Stimulated activated CD4-positive, alpha-beta T cell treated with anti-CD3 and anti-CD28 coated beads, Interleukin-1b, Interleukin-23, amount 100 ng/mL, for 1 hour (primary cell): ENCODE measurements at regions not wholly inside any gene's neighbourhood (a gene's known extent, or its start where the extent isn't known, plus 50 kb on each side); places are given as distances from the start of the nearest gene placed in this dataset.
"Not testable (repeated sequence)": the region's sequence is repeated elsewhere in the genome, so short reads cannot be mapped to it uniquely, and the experiment has no call there.

ENCODE experiments used
- DNase-seq, 2 donors: peaks; one replicate each; pipeline ENCODE4 v3.0.0-alpha.2; 2020; ENCODE audit warnings: low read depth in 2 of 2

GRCh38 chr12:34223640-34224039, 201.3 kb downstream of the ALG10 start:
- DNase-seq, result no peak

GRCh38 chr12:34226044-34226443, 203.7 kb downstream of the ALG10 start:
- DNase-seq, result not testable (repeated sequence)

- not testable (repeated sequence) for DNase-seq
Observed at GRCh38 chr12:34228046-34228445, 205.8 kb downstream of the ALG10 start.

- not testable (repeated sequence) for DNase-seq
Observed at GRCh38 chr12:34229033-34229432, 206.7 kb downstream of the ALG10 start.

- DNase-seq, result no peak
Observed at GRCh38 chr12:34233618-34234017, 211.3 kb downstream of the ALG10 start.

GRCh38 chr12:34236073-34236472, 213.8 kb downstream of the ALG10 start:
- DNase-seq, result no peak

- DNase-seq, result no peak
Observed at GRCh38 chr12:34244608-34245007, 222.3 kb downstream of the ALG10 start.

GRCh38 chr12:34249271-34249670, 227.0 kb downstream of the ALG10 start:
- DNase-seq, result no peak

GRCh38 chr12:34251879-34252278, 229.6 kb downstream of the ALG10 start:
- not testable (repeated sequence) for DNase-seq

GRCh38 chr12:34253674-34254073, 231.4 kb downstream of the ALG10 start:
- DNase-seq, result no peak

GRCh38 chr12:34257093-34257492, 234.8 kb downstream of the ALG10 start:
- DNase-seq, result no peak

GRCh38 chr12:34262140-34262539, 239.8 kb downstream of the ALG10 start:
- not testable (repeated sequence) for DNase-seq

GRCh38 chr12:34264110-34264509, 241.8 kb downstream of the ALG10 start:
- DNase-seq, result no peak

- not testable (repeated sequence) for DNase-seq
Observed at GRCh38 chr12:34273703-34274102, 251.4 kb downstream of the ALG10 start.

- no peak for DNase-seq
Observed at GRCh38 chr12:34275129-34275528, 252.8 kb downstream of the ALG10 start.

GRCh38 chr12:34286483-34286882, 264.2 kb downstream of the ALG10 start:
- no peak for DNase-seq

- DNase-seq, result no peak
Observed at GRCh38 chr12:34286934-34287333, 264.6 kb downstream of the ALG10 start.

- no peak for DNase-seq
Observed at GRCh38 chr12:34287437-34287836, 265.1 kb downstream of the ALG10 start.

- DNase-seq, result no peak
Observed at GRCh38 chr12:34287986-34288962, 266.0 kb downstream of the ALG10 start.

- no peak for DNase-seq
Observed at GRCh38 chr12:34288963-34289345, 266.7 kb downstream of the ALG10 start.

- no peak for DNase-seq
Observed at GRCh38 chr12:34289431-34290380, 267.4 kb downstream of the ALG10 start.

GRCh38 chr12:34290381-34290995, 268.2 kb downstream of the ALG10 start:
- DNase-seq, result no peak
